ENCODE measurements at regions not wholly inside any gene's neighbourhood (a gene's known extent, or its start where the extent isn't known, plus 50 kb on each side); places are given as distances from the start of the nearest gene placed in this dataset.

DNA sequence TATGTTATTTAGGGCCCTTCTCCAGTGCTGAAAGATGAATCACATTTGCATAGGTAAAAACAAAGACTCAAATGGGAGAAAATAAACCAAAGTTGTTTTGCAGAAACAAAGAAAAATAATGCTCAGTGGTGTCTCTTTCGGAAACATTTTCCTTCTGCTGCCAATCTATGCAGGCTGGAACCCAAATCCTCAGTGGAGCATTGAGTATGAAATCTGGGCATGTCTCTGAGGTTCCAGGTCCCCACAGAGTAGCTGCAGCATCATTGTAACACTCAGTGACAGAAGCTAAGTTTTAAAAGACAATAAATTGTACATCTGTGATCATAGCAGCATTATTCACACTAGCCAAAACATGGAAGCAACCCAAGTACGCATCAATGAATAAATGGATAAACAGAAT, 303.6 kb downstream of the FBXW7 start:
- TF ChIP-seq POLR2A (IDR thresholded peaks at IDR 0.05) (no peak), POLR2AphosphoS5 (IDR thresholded peaks at IDR 0.05) (no peak)
- TF ChIP-seq, protein P1, sequence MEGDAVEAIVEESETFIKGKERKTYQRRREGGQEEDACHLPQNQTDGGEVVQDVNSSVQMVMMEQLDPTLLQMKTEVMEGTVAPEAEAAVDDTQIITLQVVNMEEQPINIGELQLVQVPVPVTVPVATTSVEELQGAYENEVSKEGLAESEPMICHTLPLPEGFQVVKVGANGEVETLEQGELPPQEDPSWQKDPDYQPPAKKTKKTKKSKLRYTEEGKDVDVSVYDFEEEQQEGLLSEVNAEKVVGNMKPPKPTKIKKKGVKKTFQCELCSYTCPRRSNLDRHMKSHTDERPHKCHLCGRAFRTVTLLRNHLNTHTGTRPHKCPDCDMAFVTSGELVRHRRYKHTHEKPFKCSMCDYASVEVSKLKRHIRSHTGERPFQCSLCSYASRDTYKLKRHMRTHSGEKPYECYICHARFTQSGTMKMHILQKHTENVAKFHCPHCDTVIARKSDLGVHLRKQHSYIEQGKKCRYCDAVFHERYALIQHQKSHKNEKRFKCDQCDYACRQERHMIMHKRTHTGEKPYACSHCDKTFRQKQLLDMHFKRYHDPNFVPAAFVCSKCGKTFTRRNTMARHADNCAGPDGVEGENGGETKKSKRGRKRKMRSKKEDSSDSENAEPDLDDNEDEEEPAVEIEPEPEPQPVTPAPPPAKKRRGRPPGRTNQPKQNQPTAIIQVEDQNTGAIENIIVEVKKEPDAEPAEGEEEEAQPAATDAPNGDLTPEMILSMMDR (IDR thresholded peaks at IDR 0.05 in 8 of 11, conservative IDR thresholded peaks at IDR 0.05 in 3 of 11), result no peak
